Panc1 (cell line): ENCODE measurements at regions not wholly inside any gene's neighbourhood (a gene's known extent, or its start where the extent isn't known, plus 50 kb on each side); places are given as distances from the start of the nearest gene placed in this dataset.

Experiments used
- ATAC-seq: fragments of 200-7000 bp; cut with Tn5 transposase; 2 replicates; pipeline ENCODE4 v1.9.1; 2020; ENCODE audit warnings: mild to moderate bottlenecking, moderate library complexity
- BruUV-seq: library from RNA; stranded (reverse); fragments of 400-500 nt; replicated peaks from 2 replicates; lab custom pipeline; 2021; lab: Mats Ljungman, UMichigan
- CTCF ChIA-PET: fragments of 300-600 bp; sonication (Branson Sonifier 250); formaldehyde crosslinking; loops from one replicate; lab custom pipeline; 2022; ENCODE audit warnings: antibody characterized with exemption; lab: Charles Lee
- POLR2A ChIA-PET: fragments of 300-600 bp; sonication (Branson Sonifier 250); formaldehyde crosslinking; loops from one replicate; lab custom pipeline; 2022; ENCODE audit warnings: antibody characterized with exemption; lab: Charles Lee
- DNase-seq: peaks from one replicate; pipeline ENCODE4 v3.0.0-alpha.2; 2010; ENCODE audit warnings: low read depth, low spot score
- H3K27ac ChIP-seq: 2 replicates; pipeline ENCODE4 v1.5.1; 2011; ENCODE audit warnings: mild to moderate bottlenecking, low read length, inconsistent platforms
- H3K27me3 ChIP-seq: fragments of 200-500 bp; sonication (Bioruptor generic); 2 replicates; pipeline ENCODE4 v1.6.0; 2014; ENCODE audit warnings: low read length, inconsistent platforms; ENCODE audit not compliant: control insufficient read depth, insufficient read depth
- H3K36me3 ChIP-seq: fragments of 200-500 bp; sonication (Bioruptor generic); 2 replicates; pipeline ENCODE4 v1.5.1; 2014; ENCODE audit warnings: inconsistent platforms, mild to moderate bottlenecking, low read length, moderate library complexity; ENCODE audit not compliant: control insufficient read depth, insufficient read depth
- H3K4me1 ChIP-seq: 2 replicates; pipeline ENCODE4 v1.5.1; 2011; ENCODE audit warnings: inconsistent platforms, mild to moderate bottlenecking, low read length, moderate library complexity; ENCODE audit not compliant: control insufficient read depth, insufficient read depth
- H3K4me3 ChIP-seq, 2 experiments: 2 replicates each; pipeline ENCODE4 v1.5.1; 2011 to 2012; ENCODE audit warnings: low read depth in 2 of 2, low read length in 2 of 2, mild to moderate bottlenecking in 2 of 2, inconsistent platforms in 1 of 2, moderate library complexity in 1 of 2
- H3K9me3 ChIP-seq: fragments of 200-500 bp; sonication (Bioruptor generic); 2 replicates; pipeline ENCODE4 v1.5.1; 2014; ENCODE audit warnings: low read depth, mild to moderate bottlenecking, inconsistent platforms, low read length, moderate library complexity; ENCODE audit not compliant: control insufficient read depth, insufficient read depth
- POLR2AphosphoS5 ChIP-seq: IDR thresholded peaks from 2 replicates; pipeline ENCODE4 v1.6.1; 2012; ENCODE audit warnings: mild to moderate bottlenecking, low read depth, low read length, moderate library complexity
- SIN3A ChIP-seq: IDR thresholded peaks from 2 replicates; pipeline ENCODE4 v1.6.1; 2012; ENCODE audit warnings: low read depth, mild to moderate bottlenecking, low read length, moderate library complexity, borderline replicate concordance; ENCODE audit not compliant: insufficient read depth
- TCF7L2 ChIP-seq: IDR thresholded peaks from 2 replicates; pipeline ENCODE4 v1.6.1; 2011; ENCODE audit warnings: mild to moderate bottlenecking, low read depth, low read length, inconsistent platforms
- in situ Hi-C: cut with HindIII; loops from 2 replicates; pipeline ENCODE4 v1.10.0; 2016; ENCODE audit warnings: low sequenced_read_pairs, low pct_unique_long_range_greater_than_20kb
- intact Hi-C: fragments of 100-400 bp; cut with micrococcal nuclease; formaldehyde crosslinking; loops from one replicate; pipeline ENCODE4 v1.10.0; 2022; ENCODE audit not compliant: unreplicated experiment
- TF ChIP-seq, protein P1 (sequence below): fragments of 450-650 bp; IDR thresholded peaks from 2 replicates; pipeline ENCODE4 v1.5.1; 2017; ENCODE audit warnings: mild to moderate bottlenecking
- TF ChIP-seq, protein P2 (sequence below), 2 experiments: IDR thresholded peaks; 2 replicates each; pipeline ENCODE4 v1.6.1; 2011 to 2012; ENCODE audit warnings: low read depth in 2 of 2, control low read depth in 1 of 2, low read length in 1 of 2, mild to moderate bottlenecking in 1 of 2, moderate library complexity in 1 of 2; ENCODE audit not compliant: insufficient read depth in 1 of 2

DNA sequence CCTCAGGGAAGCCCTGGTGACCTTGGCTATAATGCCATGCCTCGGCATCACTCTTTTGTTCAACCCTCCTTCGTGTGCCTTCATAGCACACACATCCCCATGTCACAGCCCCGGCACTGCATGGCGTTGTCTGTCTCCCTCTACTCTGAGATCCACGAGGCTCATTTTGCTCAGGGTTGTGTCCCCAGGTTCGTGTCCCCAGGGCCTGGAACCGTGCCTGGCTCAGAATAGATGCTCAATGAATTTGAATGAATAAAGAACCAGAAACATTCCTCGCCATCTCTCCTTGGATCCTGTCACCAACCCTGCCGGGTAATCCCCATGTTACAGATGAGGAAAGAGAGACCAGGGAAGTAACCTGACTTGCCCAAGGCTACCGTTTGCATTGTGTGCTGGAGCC, 177.3 kb downstream of the PTPRU start:
- intact Hi-C loops = no loop called here
- H3K36me3 ChIP-seq = no peaks in the 10 kb centered on the region
- DNase-seq (no peak), ATAC-seq (no peak)
- H3K27ac ChIP-seq = no peak overlapping the region
- H3K4me1 ChIP-seq = no peaks in the 10 kb centered on the region
- ChIA-PET POLR2A (no interaction called here), CTCF (no interaction called here)
- H3K9me3 ChIP-seq = no peaks in the 10 kb centered on the region
- H3K4me3 ChIP-seq = no peak overlapping the region
- no TSS peak for BruUV-seq
- TF ChIP-seq, protein P1, sequence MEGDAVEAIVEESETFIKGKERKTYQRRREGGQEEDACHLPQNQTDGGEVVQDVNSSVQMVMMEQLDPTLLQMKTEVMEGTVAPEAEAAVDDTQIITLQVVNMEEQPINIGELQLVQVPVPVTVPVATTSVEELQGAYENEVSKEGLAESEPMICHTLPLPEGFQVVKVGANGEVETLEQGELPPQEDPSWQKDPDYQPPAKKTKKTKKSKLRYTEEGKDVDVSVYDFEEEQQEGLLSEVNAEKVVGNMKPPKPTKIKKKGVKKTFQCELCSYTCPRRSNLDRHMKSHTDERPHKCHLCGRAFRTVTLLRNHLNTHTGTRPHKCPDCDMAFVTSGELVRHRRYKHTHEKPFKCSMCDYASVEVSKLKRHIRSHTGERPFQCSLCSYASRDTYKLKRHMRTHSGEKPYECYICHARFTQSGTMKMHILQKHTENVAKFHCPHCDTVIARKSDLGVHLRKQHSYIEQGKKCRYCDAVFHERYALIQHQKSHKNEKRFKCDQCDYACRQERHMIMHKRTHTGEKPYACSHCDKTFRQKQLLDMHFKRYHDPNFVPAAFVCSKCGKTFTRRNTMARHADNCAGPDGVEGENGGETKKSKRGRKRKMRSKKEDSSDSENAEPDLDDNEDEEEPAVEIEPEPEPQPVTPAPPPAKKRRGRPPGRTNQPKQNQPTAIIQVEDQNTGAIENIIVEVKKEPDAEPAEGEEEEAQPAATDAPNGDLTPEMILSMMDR = no peak
- TF ChIP-seq SIN3A = no peak
- TF ChIP-seq, protein P2, sequence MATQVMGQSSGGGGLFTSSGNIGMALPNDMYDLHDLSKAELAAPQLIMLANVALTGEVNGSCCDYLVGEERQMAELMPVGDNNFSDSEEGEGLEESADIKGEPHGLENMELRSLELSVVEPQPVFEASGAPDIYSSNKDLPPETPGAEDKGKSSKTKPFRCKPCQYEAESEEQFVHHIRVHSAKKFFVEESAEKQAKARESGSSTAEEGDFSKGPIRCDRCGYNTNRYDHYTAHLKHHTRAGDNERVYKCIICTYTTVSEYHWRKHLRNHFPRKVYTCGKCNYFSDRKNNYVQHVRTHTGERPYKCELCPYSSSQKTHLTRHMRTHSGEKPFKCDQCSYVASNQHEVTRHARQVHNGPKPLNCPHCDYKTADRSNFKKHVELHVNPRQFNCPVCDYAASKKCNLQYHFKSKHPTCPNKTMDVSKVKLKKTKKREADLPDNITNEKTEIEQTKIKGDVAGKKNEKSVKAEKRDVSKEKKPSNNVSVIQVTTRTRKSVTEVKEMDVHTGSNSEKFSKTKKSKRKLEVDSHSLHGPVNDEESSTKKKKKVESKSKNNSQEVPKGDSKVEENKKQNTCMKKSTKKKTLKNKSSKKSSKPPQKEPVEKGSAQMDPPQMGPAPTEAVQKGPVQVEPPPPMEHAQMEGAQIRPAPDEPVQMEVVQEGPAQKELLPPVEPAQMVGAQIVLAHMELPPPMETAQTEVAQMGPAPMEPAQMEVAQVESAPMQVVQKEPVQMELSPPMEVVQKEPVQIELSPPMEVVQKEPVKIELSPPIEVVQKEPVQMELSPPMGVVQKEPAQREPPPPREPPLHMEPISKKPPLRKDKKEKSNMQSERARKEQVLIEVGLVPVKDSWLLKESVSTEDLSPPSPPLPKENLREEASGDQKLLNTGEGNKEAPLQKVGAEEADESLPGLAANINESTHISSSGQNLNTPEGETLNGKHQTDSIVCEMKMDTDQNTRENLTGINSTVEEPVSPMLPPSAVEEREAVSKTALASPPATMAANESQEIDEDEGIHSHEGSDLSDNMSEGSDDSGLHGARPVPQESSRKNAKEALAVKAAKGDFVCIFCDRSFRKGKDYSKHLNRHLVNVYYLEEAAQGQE (IDR thresholded peaks at IDR 0.05; ENCODE audit: insufficient read depth in 1 of 2, low read depth in 2 of 2, low read length in 1 of 2) = no peak
- no peak for TF ChIP-seq POLR2AphosphoS5
- no peak for TF ChIP-seq TCF7L2
- in situ Hi-C loops = no loop called here
- no peaks in the 10 kb centered on the region for H3K27me3 ChIP-seq

DNA sequence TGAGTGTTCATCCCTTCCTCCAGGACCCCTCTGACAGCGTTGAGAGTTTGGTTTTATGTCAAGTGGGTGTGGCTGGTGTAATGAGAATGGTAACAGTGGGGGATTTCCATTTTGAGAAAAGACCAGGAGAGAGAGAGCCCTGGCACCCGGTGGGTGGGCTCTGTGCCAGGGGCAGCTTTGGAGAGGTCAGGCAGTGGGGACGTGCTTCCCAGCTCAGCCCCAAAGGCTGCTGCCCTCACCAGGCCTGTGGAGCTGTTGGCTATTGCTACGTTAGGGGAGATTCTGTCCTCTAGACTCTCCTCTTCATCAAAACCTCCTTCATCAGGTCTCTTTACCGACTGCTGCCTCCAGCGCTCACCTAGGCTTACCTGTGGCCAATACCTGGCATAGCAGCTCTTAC, 176.3 kb downstream of the PTPRU start:
- TF ChIP-seq, protein P1 = no peak
- TF ChIP-seq POLR2AphosphoS5 = no peak
- TF ChIP-seq, protein P2 (IDR thresholded peaks at IDR 0.05; ENCODE audit: insufficient read depth in 1 of 2, low read depth in 2 of 2, low read length in 1 of 2) = no peak
- no peak for TF ChIP-seq TCF7L2
- no peak for TF ChIP-seq SIN3A
- Histone ChIP-seq H3K27me3 (no peaks in the 10 kb centered on the region), H3K4me3 (no peak overlapping the region), H3K9me3 (no peaks in the 10 kb centered on the region), H3K36me3 (no peaks in the 10 kb centered on the region), H3K27ac (no peak overlapping the region), H3K4me1 (no peaks in the 10 kb centered on the region)
- intact Hi-C loops (no loop called here), in situ Hi-C loops (no loop called here)
- ChIA-PET CTCF (interaction anchor here (0.6 kb wide), 1 partner anchor 19 kb away, joined by 13 read pairs; no protein-coding TSS in a partner anchor), POLR2A (no interaction called here)
- no peak for ATAC-seq
- no TSS peak for BruUV-seq
- DNase-seq = no peak
